Caco-2 (cell line): ENCODE measurements at regions not wholly inside any gene's neighbourhood (a gene's known extent, or its start where the extent isn't known, plus 50 kb on each side); places are given as distances from the start of the nearest gene placed in this dataset.

ENCODE experiments used
- BruUV-seq: library from RNA; stranded (reverse); fragments of 400-500 nt; replicated peaks from 2 replicates; lab custom pipeline; 2021; lab: Mats Ljungman, UMichigan
- CTCF ChIA-PET: fragments of 300-600 bp; sonication (Branson Sonifier 250); formaldehyde crosslinking; loops from one replicate; lab custom pipeline; 2022; ENCODE audit warnings: antibody characterized with exemption; lab: Charles Lee
- POLR2A ChIA-PET: fragments of 300-600 bp; sonication (Branson Sonifier 250); formaldehyde crosslinking; loops from one replicate; lab custom pipeline; 2022; ENCODE audit warnings: antibody characterized with exemption; lab: Charles Lee
- DNase-seq, 2 experiments: peaks; one replicate each; pipeline versions ENCODE4 v3.0.0 to v3.0.0-alpha.2; 2020 to 2022
- H3K27me3 ChIP-seq: replicated peaks from 2 replicates; pipeline ENCODE4 v1.6.0; 2011; ENCODE audit warnings: low read length; ENCODE audit not compliant: control insufficient read depth, insufficient read depth
- H3K36me3 ChIP-seq: 2 replicates; pipeline ENCODE4 v1.5.1; 2011; ENCODE audit warnings: low read length; ENCODE audit not compliant: control insufficient read depth, insufficient read depth
- H3K4me1 ChIP-seq: fragments of 250-450 bp; sonication (Bioruptor Pico); 2 replicates; pipeline ENCODE4 v1.5.1; 2020; ENCODE audit warnings: mild to moderate bottlenecking
- H3K4me3 ChIP-seq: 2 replicates; pipeline ENCODE4 v1.5.1; 2011; ENCODE audit warnings: low read depth, mild to moderate bottlenecking, control low read depth, low read length
- H3K9me3 ChIP-seq: fragments of 250-450 bp; sonication (Bioruptor Pico); 2 replicates; pipeline ENCODE4 v1.5.1; 2020; ENCODE audit warnings: mild to moderate bottlenecking, moderate library complexity
- H3K27ac Mint-ChIP-seq: one replicate; pipeline ENCODE4 v1.8.0; 2022; ENCODE audit warnings: mixed read lengths; ENCODE audit not compliant: unreplicated experiment
- H3K27me3 Mint-ChIP-seq: one replicate; pipeline ENCODE4 v1.8.0; 2022; ENCODE audit warnings: mixed read lengths; ENCODE audit not compliant: insufficient read depth, unreplicated experiment
- H3K36me3 Mint-ChIP-seq: one replicate; pipeline ENCODE4 v1.8.0; 2022; ENCODE audit warnings: mild to moderate bottlenecking, mixed read lengths; ENCODE audit not compliant: insufficient read depth, unreplicated experiment
- H3K4me1 Mint-ChIP-seq: one replicate; pipeline ENCODE4 v1.8.0; 2022; ENCODE audit warnings: low read depth, mixed read lengths; ENCODE audit not compliant: unreplicated experiment
- H3K4me3 Mint-ChIP-seq: one replicate; pipeline ENCODE4 v1.8.0; 2022; ENCODE audit warnings: mild to moderate bottlenecking, moderate library complexity, mixed read lengths; ENCODE audit not compliant: unreplicated experiment
- H3K9me3 Mint-ChIP-seq: one replicate; pipeline ENCODE4 v1.8.0; 2022; ENCODE audit warnings: mixed read lengths; ENCODE audit not compliant: unreplicated experiment
- intact Hi-C: fragments of 100-400 bp; cut with micrococcal nuclease; formaldehyde crosslinking; loops from one replicate; pipeline ENCODE4 v1.10.0; 2022; ENCODE audit not compliant: unreplicated experiment
- TF ChIP-seq, protein P1 (sequence below), 2 experiments: fragments of 200-600 bp in 1 of 2; IDR thresholded peaks; 1 replicate in 1 of 2; 2 replicates in 1 of 2; pipeline versions ENCODE4 v1.5.1 to v1.8.0; 2011 to 2022; ENCODE audit warnings: antibody characterized with exemption in 1 of 2, control low read depth in 1 of 2, inconsistent platforms in 1 of 2, low read depth in 1 of 2, low read length in 1 of 2, mild to moderate bottlenecking in 1 of 2, moderate library complexity in 1 of 2; ENCODE audit not compliant: insufficient read depth in 1 of 2, severe bottlenecking in 1 of 2, unreplicated experiment in 1 of 2

DNA sequence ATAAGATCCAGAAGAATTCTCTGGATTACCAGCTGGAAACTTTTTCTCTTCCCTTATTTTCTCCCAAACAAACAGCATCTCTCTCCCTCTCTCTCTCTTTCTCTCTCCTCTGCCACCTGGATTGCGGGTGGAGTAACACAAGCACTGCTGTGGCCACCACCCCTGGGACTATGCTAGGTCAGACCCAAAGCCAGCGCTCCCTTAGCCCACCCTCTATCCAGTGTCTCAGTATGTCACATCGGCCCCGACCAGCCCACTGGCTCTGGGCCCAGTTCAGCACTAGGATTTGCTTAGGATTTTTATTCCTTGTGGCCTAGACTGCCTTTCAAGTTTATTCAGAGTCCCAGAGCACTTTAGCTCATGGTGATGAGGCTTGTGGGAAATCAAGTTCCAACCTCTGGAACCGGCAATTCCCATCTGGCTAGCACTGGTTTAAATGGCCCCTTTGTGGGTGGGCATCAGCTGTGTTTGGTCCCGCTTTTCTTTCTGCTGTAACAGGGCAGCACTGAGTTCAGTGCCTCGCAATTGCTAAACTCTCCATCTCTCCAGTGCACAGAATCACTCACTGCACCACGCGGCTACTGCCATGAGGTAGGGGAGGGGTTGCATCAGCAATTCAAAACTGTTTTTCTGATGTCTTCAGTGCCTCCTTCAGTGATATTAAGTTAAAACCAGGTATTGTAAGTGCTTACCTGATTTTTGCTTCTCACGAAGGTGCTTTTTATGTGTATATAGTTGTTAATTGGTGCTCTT, 1623.1 kb downstream of the SLITRK5 start:
- Mint-ChIP-seq H3K4me3 (no peak overlapping the region), H3K4me1 (no peaks in the 10 kb centered on the region), H3K27me3 (no peaks in the 10 kb centered on the region), H3K36me3 (no peaks in the 10 kb centered on the region), H3K27ac (no peak overlapping the region), H3K9me3 (no peaks in the 10 kb centered on the region)
- BruUV-seq = no TSS peak
- H3K4me1 ChIP-seq = no peaks in the 10 kb centered on the region
- intact Hi-C loops = no loop called here
- DNase-seq = no peak
- ChIA-PET POLR2A (no interaction called here), CTCF (no interaction called here)
- no peaks in the 10 kb centered on the region for H3K36me3 ChIP-seq
- H3K4me3 ChIP-seq = no peak overlapping the region
- TF ChIP-seq, protein P1, sequence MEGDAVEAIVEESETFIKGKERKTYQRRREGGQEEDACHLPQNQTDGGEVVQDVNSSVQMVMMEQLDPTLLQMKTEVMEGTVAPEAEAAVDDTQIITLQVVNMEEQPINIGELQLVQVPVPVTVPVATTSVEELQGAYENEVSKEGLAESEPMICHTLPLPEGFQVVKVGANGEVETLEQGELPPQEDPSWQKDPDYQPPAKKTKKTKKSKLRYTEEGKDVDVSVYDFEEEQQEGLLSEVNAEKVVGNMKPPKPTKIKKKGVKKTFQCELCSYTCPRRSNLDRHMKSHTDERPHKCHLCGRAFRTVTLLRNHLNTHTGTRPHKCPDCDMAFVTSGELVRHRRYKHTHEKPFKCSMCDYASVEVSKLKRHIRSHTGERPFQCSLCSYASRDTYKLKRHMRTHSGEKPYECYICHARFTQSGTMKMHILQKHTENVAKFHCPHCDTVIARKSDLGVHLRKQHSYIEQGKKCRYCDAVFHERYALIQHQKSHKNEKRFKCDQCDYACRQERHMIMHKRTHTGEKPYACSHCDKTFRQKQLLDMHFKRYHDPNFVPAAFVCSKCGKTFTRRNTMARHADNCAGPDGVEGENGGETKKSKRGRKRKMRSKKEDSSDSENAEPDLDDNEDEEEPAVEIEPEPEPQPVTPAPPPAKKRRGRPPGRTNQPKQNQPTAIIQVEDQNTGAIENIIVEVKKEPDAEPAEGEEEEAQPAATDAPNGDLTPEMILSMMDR (IDR thresholded peaks at IDR 0.05; ENCODE audit: insufficient read depth in 1 of 2, low read depth in 1 of 2, low read length in 1 of 2, severe bottlenecking in 1 of 2, unreplicated experiment in 1 of 2) = no peak
- no peaks in the 10 kb centered on the region for H3K27me3 ChIP-seq
- H3K9me3 ChIP-seq = no peaks in the 10 kb centered on the region

DNA sequence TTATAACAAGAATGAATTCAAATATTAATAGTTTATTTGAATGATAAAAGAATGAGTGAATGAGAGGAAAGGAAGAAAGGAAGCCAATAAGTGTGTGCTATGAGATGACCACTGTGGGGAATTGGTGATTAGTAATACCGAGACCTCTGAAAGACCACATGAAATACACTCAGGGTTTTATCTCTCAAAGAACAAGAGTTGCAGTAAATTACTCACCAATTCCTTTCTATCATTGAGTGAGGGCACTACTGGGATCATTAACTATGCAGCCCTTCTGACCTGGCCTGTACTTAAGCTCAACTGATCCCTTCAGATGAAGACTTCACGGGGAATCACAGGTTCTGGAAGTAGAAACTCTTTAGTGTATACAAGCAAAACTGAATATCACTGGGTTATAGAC, 1636.1 kb downstream of the SLITRK5 start:
- H3K9me3 Mint-ChIP-seq = no peaks in the 10 kb centered on the region
- Histone ChIP-seq H3K27me3 (no peaks in the 10 kb centered on the region), H3K9me3 (no peaks in the 10 kb centered on the region), H3K4me3 (no peak overlapping the region), H3K4me1 (no peaks in the 10 kb centered on the region), H3K36me3 (no peaks in the 10 kb centered on the region)
- no peak overlapping the region for H3K4me3 Mint-ChIP-seq
- H3K27ac Mint-ChIP-seq = no peak overlapping the region
- BruUV-seq = no TSS peak
- H3K4me1 Mint-ChIP-seq = no peaks in the 10 kb centered on the region
- no peak for DNase-seq
- peaks cover 4% of the 10 kb centered on the region for H3K27me3 Mint-ChIP-seq
- ChIA-PET POLR2A (no interaction called here), CTCF (no interaction called here)
- H3K36me3 Mint-ChIP-seq = no peaks in the 10 kb centered on the region
- intact Hi-C loops = no loop called here
- TF ChIP-seq, protein P1 (IDR thresholded peaks at IDR 0.05; ENCODE audit: insufficient read depth in 1 of 2, low read depth in 1 of 2, low read length in 1 of 2, severe bottlenecking in 1 of 2, unreplicated experiment in 1 of 2) = no peak

DNA sequence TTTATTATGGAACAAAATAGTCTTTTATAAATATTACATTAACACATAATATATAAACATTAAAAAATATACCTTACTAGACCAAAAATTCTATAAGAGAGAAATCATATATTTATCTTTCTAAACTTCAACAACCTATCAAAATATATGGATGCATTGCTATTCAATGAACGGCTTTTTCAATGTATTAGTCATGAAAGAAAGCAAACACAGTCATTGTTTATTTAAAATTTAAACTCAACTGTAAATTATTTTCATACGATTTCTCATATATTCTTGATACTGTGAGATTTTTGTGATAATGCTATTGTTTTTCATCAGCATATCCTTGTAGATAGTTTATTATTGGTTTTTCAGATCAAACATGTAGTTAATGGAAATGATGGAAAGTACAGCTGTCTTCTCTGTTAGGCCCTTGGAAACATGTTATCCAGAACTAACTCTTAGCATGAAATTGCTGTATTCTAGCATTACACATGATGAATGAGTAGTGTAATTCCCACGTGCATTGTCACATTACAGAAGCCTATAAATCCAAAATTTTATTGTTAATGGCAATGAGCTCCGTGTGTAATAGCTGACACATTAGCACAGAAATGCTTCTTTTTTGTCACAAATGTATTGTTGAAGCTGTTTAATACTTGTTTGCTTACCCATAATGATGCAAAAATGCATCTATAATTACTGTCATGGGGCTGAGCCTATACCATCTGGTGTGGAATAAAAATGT, 1639.9 kb downstream of the SLITRK5 start:
- no peaks in the 10 kb centered on the region for H3K27me3 Mint-ChIP-seq
- Histone ChIP-seq H3K9me3 (no peaks in the 10 kb centered on the region), H3K27me3 (no peaks in the 10 kb centered on the region), H3K36me3 (no peaks in the 10 kb centered on the region), H3K4me3 (no peak overlapping the region), H3K4me1 (no peaks in the 10 kb centered on the region)
- BruUV-seq = no TSS peak
- no peak for DNase-seq
- H3K4me1 Mint-ChIP-seq = no peaks in the 10 kb centered on the region
- H3K9me3 Mint-ChIP-seq = no peaks in the 10 kb centered on the region
- H3K36me3 Mint-ChIP-seq = no peaks in the 10 kb centered on the region
- POLR2A ChIA-PET = no interaction called here
- no peak overlapping the region for H3K4me3 Mint-ChIP-seq
- no peak overlapping the region for H3K27ac Mint-ChIP-seq
- TF ChIP-seq, protein P1 (IDR thresholded peaks at IDR 0.05; ENCODE audit: insufficient read depth in 1 of 2, low read depth in 1 of 2, low read length in 1 of 2, severe bottlenecking in 1 of 2, unreplicated experiment in 1 of 2) = no peak
- intact Hi-C loops = no loop called here
- CTCF ChIA-PET = no interaction called here
